SJSA1 (cell line): ENCODE measurements at regions not wholly inside any gene's neighbourhood (a gene's known extent, or its start where the extent isn't known, plus 50 kb on each side); places are given as distances from the start of the nearest gene placed in this dataset.

ENCODE experiments used
- DNase-seq, 2 experiments: peaks; one replicate each; pipeline ENCODE4 v3.0.0-alpha.2; 2015 to 2020; ENCODE audit warnings: low spot score in 2 of 2, low read depth in 1 of 2
- H3K27ac ChIP-seq: fragments of 250-450 bp; sonication (Bioruptor Pico); 2 replicates; pipeline ENCODE4 v1.5.1; 2020; ENCODE audit warnings: mild to moderate bottlenecking, moderate library complexity
- H3K27me3 ChIP-seq: fragments of 250-450 bp; sonication (Bioruptor Pico); replicated peaks from 2 replicates; pipeline ENCODE4 v1.5.1; 2020; ENCODE audit warnings: mild to moderate bottlenecking, moderate library complexity
- H3K36me3 ChIP-seq: fragments of 250-450 bp; sonication (Bioruptor Pico); 2 replicates; pipeline ENCODE4 v1.5.1; 2020; ENCODE audit warnings: mild to moderate bottlenecking
- H3K4me1 ChIP-seq: fragments of 250-450 bp; sonication (Bioruptor Pico); replicated peaks from 2 replicates; pipeline ENCODE4 v1.6.1; 2021; ENCODE audit warnings: mild to moderate bottlenecking
- H3K4me3 ChIP-seq: fragments of 250-450 bp; sonication (Bioruptor Pico); 2 replicates; pipeline ENCODE4 v1.5.1; 2020; ENCODE audit warnings: mild to moderate bottlenecking
- H3K9me3 ChIP-seq: fragments of 250-450 bp; sonication (Bioruptor Pico); replicated peaks from 2 replicates; pipeline ENCODE4 v1.5.1; 2020; ENCODE audit warnings: mild to moderate bottlenecking

DNA sequence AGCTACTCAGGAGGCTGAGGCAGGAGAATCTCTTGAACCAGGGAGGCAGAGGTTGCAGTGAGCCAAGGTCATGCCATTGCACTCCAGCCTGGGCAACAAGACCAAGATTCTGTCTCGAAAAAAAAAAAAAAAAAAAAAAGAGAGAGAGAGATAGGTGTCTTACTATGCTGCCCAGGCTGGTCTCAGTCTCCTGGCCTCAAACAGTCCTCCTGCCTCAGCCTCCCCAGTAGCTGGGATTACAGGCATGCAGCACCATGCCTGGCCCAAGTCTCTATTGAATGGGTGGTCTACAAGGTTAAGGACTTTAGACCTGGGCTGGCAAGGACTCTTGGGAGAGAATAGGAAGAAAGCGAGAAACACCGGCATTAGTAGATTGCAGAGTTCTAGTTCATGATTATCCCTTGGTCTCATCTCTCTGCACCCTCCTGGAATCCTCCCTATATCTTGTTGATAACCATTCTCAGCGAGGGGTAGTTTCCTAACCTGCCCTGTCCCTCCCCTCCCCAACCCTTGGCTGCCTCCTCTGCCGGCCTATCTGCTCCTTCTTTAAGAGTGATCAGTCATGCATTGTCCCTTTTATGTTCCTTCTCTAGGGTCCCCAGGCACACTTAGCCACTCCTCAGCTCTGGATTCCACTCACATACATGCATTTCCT is 128.1 kb upstream of the MAP1LC3B2 start:
- H3K4me3 ChIP-seq = no peak overlapping the region
- DNase-seq = no peak
- no peaks in the 10 kb centered on the region for H3K9me3 ChIP-seq
- H3K4me1 ChIP-seq = peaks cover 42% of the 10 kb centered on the region
- no peak overlapping the region for H3K27ac ChIP-seq
- no peaks in the 10 kb centered on the region for H3K36me3 ChIP-seq
- no peaks in the 10 kb centered on the region for H3K27me3 ChIP-seq

- peaks cover 36% of the 10 kb centered on the region for H3K4me1 ChIP-seq
- H3K27ac ChIP-seq = no peak overlapping the region
- H3K4me3 ChIP-seq = no peak overlapping the region
These were observed 127.4 kb upstream of the MAP1LC3B2 start for GRCh38 chr12:116431677-116432300.

GRCh38 chr12:116432314-116432750 is 126.8 kb upstream of the MAP1LC3B2 start:
- Histone ChIP-seq H3K27me3 (no peaks in the 10 kb centered on the region), H3K4me3 (no peak overlapping the region), H3K27ac (no peak overlapping the region), H3K36me3 (no peaks in the 10 kb centered on the region), H3K4me1 (peaks cover 30% of the 10 kb centered on the region), H3K9me3 (no peaks in the 10 kb centered on the region)
- DNase-seq = no peak

More at GRCh38 chr12:116431677-116432300, 127.4 kb upstream of the MAP1LC3B2 start:
- H3K36me3 ChIP-seq = no peaks in the 10 kb centered on the region
- DNase-seq = no peak
- H3K9me3 ChIP-seq = no peaks in the 10 kb centered on the region
- no peaks in the 10 kb centered on the region for H3K27me3 ChIP-seq

DNA sequence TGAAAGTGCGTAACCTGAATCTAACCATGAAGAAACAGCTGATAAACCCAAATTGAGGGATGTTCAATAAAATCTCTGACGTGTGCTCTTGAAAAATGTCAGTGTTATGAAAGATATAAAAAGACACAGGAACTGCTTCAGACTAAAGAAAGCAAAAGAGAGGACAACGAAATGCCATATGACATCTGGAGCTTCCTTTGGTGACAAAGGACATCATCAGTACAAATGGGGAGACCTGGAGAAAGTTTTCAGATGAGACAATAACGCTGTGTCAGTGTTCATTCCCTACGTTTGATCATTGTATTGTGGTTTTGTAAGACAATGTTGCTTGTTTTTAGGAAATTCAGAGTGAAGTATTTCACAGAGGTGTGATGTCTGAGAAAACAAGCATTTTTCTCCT is 125.9 kb upstream of the MAP1LC3B2 start:
- Histone ChIP-seq H3K4me3 (no peak overlapping the region), H3K27me3 (no peaks in the 10 kb centered on the region), H3K36me3 (no peaks in the 10 kb centered on the region), H3K9me3 (no peaks in the 10 kb centered on the region), H3K27ac (peak overlapping the region; percentile 79), H3K4me1 (peaks cover 23% of the 10 kb centered on the region)
- DNase-seq = no peak

DNA sequence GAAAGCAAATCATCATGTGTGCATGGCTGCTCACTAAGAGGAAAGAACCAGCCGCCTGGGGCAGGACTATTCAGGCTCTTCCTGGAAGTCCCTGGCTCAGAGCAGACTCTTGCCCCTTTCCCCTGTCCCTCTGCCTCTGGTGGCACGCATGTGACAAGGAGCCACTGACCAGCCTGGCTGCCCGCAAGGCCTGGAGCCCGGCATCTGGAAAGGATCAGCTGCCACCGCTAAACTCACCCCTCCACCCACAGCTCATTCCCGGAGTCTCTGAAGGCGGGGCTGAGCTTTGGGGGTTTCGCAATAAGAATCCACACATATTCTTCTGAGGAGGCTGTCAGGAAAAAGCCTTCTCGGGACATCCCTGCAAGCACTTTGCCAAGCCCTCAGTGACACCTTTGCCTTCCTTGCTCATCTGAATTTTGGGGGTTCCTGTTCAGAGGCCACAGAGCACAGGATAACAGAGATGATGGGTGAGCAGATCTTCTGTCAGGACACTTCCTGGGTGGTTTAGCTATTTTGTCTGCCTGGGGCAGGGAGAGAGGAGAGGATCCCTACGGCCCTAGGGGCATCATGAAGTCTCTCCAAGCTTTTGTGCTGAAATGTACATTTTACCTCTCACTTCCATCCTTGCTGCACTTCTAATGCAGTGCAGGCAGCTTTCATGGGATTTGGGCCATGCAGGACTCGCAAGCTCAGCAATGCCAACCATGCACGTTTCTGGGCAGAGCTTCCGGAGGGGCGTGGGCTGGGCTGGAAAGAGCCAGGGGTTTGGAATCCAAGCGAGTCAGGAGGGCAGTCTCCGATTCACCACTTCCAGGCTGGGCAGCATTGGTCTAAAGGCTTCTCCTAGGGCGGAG is 124.8 kb upstream of the MAP1LC3B2 start:
- no peaks in the 10 kb centered on the region for H3K9me3 ChIP-seq
- H3K4me1 ChIP-seq = peaks cover 23% of the 10 kb centered on the region
- peak overlapping the region; percentile 79 for H3K27ac ChIP-seq
- DNase-seq = peak; percentile 88 to 92
- H3K4me3 ChIP-seq = peak overlapping the region; percentile 25
- no peaks in the 10 kb centered on the region for H3K27me3 ChIP-seq
- no peaks in the 10 kb centered on the region for H3K36me3 ChIP-seq

DNA sequence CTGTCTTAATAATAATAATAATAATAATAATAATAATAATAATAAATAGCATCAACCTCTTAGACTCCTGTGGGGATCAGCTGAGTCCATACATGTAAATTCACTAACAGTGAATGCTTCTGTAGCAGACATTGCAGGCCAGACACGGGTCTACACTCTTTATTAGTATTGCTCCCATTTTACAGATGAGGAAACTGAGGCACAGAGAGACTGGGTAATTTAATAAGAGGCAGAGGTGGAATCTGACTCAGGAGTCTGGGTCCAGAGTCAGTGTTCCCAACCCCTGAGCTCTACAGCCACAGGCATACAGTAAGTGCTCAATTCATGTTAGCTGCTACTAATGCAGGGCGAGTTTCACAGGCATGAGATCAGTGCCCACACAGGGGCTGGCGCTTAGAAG is 123.2 kb upstream of the MAP1LC3B2 start:
- peaks cover 23% of the 10 kb centered on the region for H3K4me1 ChIP-seq
- no peaks in the 10 kb centered on the region for H3K27me3 ChIP-seq
- H3K27ac ChIP-seq = no peak overlapping the region
- no peaks in the 10 kb centered on the region for H3K9me3 ChIP-seq
- DNase-seq = no peak
- H3K36me3 ChIP-seq = no peaks in the 10 kb centered on the region
- no peak overlapping the region for H3K4me3 ChIP-seq

DNA sequence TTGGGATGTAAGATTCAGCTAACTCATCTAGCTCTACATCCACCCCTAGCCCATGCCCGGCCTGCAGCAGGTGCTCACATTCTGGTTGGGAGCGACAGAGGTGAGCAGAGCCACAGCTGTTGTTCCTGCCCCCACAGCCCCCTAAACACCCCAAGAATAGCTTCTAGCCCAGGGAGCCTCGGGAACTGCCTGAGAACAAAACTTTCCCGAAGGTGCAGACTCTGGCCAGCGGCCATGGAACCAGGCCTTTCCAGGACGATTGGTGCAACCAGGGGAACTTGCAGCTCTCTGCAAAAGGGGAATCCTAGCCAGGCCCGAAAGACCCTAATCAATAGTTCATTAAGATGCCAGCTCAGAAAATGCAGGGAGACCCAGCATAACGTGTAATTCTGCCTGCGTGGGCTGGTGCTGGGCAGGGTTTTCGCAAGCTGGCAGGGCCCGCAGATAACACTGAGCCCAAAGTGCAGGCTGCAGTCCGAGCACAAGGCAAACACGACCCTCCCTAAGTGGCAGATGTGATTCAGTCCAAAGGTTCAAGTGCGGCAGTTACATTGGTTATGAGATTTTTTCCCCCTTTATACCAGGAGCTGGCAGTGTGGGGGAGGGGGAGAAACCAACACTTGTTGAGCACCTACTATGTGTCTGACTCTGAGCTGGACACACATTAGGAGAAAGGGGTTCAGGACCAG is 122.5 kb upstream of the MAP1LC3B2 start:
- no peak for DNase-seq
- Histone ChIP-seq H3K36me3 (no peaks in the 10 kb centered on the region), H3K27me3 (no peaks in the 10 kb centered on the region), H3K27ac (no peak overlapping the region), H3K4me1 (peaks cover 23% of the 10 kb centered on the region), H3K9me3 (no peaks in the 10 kb centered on the region), H3K4me3 (no peak overlapping the region)

- no peak for DNase-seq
- Histone ChIP-seq H3K9me3 (no peaks in the 10 kb centered on the region), H3K36me3 (no peaks in the 10 kb centered on the region), H3K27me3 (no peaks in the 10 kb centered on the region), H3K4me1 (no peaks in the 10 kb centered on the region), H3K27ac (no peak overlapping the region), H3K4me3 (no peak overlapping the region)
These were observed 117.9 kb upstream of the MAP1LC3B2 start for GRCh38 chr12:116441292-116441691.

DNA sequence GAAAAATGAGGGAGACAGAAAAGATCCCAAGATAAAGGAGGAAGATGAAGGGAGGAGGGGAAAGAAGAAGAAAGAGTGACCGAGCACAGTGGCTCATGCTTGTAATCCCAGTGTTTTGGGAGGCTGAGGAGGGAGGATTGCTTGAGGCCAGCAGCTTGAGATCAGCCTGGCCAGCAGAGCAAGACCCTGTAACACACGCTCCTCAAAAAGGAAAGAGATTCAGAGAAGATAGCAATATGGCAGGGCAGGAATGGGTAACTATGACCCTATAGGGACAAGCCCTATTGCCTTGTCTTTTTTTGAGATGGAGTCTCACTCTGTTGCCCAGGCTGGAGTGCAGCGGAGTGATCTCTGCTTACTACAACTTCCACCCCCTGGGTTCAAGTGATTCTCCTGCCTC is 116.9 kb upstream of the MAP1LC3B2 start:
- no peak overlapping the region for H3K4me3 ChIP-seq
- no peaks in the 10 kb centered on the region for H3K4me1 ChIP-seq
- no peak for DNase-seq
- no peaks in the 10 kb centered on the region for H3K36me3 ChIP-seq
- H3K27ac ChIP-seq = no peak overlapping the region
- no peaks in the 10 kb centered on the region for H3K9me3 ChIP-seq
- no peaks in the 10 kb centered on the region for H3K27me3 ChIP-seq

GRCh38 chr12:116442946-116443345 is 116.2 kb upstream of the MAP1LC3B2 start:
- Histone ChIP-seq H3K4me1 (no peaks in the 10 kb centered on the region), H3K27me3 (no peaks in the 10 kb centered on the region), H3K36me3 (no peaks in the 10 kb centered on the region), H3K9me3 (no peaks in the 10 kb centered on the region), H3K27ac (no peak overlapping the region), H3K4me3 (no peak overlapping the region)
- DNase-seq = no peak

DNA sequence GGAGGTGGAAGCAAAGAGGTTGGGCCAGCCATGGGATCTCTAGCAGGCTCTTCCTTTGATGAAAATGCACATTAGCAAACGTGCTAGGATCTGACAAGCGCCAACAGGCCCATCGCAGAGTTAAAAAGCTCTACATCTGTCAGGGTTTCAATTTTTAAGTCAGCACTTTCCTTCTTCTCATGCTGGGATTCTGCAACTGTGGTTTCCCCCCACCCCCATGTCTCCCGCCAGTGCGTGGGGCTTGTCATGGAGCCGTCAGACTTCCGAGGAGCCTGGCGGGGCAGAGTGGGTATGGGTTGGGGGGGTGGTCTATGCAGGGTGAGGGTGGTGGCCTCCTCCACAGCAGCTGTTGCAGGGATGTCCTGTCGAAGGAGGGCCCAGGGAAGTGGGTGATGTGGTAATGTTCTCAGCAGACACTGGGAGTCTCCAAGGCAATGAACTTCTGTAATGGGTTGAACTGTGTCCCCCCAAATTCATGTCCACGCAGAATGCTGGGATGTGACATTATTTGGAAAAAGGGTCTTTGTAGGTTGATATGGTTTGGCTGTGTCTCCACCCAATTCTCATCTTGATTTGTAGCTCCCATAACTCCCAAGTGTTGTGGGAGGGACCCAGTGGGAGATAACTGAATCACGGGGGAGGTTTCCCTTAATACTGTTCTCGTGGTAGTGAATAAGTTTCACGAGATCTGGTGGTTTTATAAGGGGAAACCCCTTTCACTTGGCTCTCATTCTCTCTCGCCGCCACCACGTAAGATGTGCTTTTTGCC is 115.2 kb upstream of the MAP1LC3B2 start:
- H3K36me3 ChIP-seq = no peaks in the 10 kb centered on the region
- H3K27me3 ChIP-seq = no peaks in the 10 kb centered on the region
- no peaks in the 10 kb centered on the region for H3K9me3 ChIP-seq
- no peaks in the 10 kb centered on the region; the same call in 1 of the 2 replicates for H3K4me1 ChIP-seq
- DNase-seq = no peak
- no peak overlapping the region for H3K27ac ChIP-seq
- H3K4me3 ChIP-seq = no peak overlapping the region

DNA sequence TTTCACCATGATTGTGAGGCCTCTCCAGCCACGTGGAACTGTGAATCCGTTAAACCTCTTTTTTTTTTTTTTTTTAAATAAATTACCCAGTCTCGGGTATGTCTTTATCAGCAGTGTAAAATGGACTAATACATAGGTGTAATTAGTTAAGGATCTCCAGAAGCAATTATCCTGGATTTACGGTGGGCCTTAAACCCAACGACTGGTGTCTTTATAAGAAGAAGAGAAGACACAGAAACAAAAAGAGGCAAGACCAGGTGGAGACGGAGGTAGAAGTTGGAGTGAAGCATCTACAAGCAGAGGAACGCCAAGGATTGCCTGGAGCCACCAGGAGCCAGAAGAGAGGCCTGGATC is 114.6 kb upstream of the MAP1LC3B2 start:
- Histone ChIP-seq H3K36me3 (no peaks in the 10 kb centered on the region), H3K27me3 (no peaks in the 10 kb centered on the region), H3K27ac (no peak overlapping the region), H3K9me3 (no peaks in the 10 kb centered on the region), H3K4me3 (no peak overlapping the region), H3K4me1 (no peaks in the 10 kb centered on the region; the same call in 1 of the 2 replicates)
- DNase-seq = no peak

- DNase-seq = no peak
- Histone ChIP-seq H3K9me3 (no peaks in the 10 kb centered on the region; the same call in 1 of the 2 replicates), H3K27me3 (no peaks in the 10 kb centered on the region), H3K27ac (no peak overlapping the region), H3K4me1 (no peaks in the 10 kb centered on the region; the same call in 1 of the 2 replicates), H3K36me3 (no peaks in the 10 kb centered on the region), H3K4me3 (no peak overlapping the region)
These were observed 110.9 kb upstream of the MAP1LC3B2 start for GRCh38 chr12:116448165-116448739.
